ENCODE measurements at regions not wholly inside any gene's neighbourhood (a gene's known extent, or its start where the extent isn't known, plus 50 kb on each side); places are given as distances from the start of the nearest gene placed in this dataset.

GRCh38 chr12:115416869-115417268 lies 732.9 kb upstream of the TBX3 start:
- no peak for DNase-seq

DNA sequence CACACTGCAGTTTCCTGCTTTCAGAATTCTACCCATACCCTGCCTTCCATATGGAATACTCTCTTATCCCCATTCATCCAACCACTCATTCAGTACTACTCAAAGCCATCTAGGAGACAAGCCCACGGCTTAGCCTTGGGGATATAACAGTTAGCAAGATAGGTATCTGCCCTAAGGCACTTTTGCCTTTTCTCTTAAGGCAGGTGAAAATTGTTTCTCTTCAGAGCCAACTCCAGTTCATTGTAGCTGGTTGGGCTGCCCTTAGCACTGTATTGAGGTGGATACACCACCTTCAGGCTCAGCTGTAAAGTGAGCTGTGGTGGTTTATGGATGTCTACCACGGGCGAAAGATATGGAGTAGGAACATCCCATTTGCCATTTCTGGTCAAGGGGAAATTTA lies 729.7 kb upstream of the TBX3 start:
- DNase-seq = no peak

- no peak for DNase-seq
These were observed 728.9 kb upstream of the TBX3 start for GRCh38 chr12:115412831-115413230.

DNA sequence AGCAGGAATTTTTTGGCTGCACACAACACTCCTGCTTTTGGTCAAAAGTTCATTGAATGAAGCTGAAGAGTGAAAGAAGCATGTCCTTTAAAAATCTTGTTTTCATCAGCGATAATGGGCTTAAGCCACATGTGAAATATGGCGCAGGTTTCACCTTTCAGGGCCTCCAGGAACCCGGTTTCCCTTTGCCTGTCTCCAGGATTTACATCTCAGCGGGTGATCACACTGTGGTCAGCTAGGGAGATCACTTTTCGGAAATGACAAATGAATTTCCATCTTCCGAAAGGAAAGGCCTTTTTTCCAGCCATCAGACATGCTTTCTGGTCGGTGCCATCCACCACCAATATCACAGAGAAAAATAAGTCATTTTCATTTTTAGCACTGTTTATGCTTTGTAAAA lies 727.1 kb upstream of the TBX3 start:
- no peak for DNase-seq

- DNase-seq = no peak
These were observed 724.7 kb upstream of the TBX3 start for GRCh38 chr12:115408642-115409041.

- no peak for DNase-seq
These were observed 723.7 kb upstream of the TBX3 start for GRCh38 chr12:115407723-115408122.

GRCh38 chr12:115407036-115407435 lies 723.1 kb upstream of the TBX3 start:
- no peak for DNase-seq

DNA sequence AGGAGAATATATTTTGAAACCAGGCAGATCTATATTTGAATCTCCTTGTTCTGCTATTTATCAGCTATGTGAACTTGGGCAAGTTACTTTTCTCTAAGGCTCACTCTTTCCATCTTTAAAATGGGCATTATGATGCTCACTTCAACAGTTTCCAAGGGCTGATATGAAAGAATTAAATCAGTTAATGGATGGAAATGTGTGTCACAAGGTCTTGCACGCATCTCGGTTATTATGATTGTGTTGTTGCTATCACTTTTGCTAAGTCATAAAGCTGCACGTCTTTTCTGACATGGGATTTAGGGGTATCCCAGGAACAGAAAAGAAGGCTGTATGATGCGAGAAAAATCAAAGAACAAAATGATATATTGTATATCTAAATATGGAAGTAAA lies 721.5 kb upstream of the TBX3 start:
- DNase-seq = no peak

DNA sequence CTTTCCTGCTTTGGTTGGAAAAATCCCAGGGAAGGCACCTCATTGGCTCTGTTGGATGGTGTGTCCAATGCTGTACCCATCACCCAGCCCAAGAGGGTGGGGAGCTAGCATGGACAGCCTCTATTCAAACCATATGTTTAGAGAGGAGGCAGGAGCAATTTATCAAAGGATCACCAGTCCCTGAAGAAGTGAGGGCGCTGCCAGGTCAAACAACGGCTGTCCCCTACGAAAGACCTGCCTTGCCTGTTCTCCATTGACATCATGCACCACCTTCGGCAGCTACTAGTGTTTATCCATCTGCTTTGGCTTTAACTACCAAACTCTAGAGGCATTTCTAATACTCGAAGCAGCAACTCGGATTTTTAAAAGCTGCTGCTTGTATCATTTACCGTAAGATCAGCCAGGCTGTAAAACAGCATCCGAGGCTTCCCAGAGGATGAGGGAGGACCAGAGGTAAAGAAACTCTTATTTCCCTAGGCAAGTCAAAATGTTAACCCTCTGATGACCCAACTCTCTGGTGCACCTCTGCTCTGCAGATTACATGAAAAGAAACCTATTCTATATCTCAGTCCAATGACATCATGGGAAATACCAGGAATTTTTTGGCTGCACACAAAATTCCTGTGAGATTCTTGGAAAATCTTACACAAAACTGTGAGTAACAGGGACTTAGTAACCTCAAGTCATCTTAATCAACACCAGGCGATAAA lies 720.9 kb upstream of the TBX3 start:
- no peak for DNase-seq

- DNase-seq = no peak
These were observed 719.7 kb upstream of the TBX3 start for GRCh38 chr12:115403689-115404088.

- no peak for DNase-seq
These were observed 719.3 kb upstream of the TBX3 start for GRCh38 chr12:115403253-115403652.

DNA sequence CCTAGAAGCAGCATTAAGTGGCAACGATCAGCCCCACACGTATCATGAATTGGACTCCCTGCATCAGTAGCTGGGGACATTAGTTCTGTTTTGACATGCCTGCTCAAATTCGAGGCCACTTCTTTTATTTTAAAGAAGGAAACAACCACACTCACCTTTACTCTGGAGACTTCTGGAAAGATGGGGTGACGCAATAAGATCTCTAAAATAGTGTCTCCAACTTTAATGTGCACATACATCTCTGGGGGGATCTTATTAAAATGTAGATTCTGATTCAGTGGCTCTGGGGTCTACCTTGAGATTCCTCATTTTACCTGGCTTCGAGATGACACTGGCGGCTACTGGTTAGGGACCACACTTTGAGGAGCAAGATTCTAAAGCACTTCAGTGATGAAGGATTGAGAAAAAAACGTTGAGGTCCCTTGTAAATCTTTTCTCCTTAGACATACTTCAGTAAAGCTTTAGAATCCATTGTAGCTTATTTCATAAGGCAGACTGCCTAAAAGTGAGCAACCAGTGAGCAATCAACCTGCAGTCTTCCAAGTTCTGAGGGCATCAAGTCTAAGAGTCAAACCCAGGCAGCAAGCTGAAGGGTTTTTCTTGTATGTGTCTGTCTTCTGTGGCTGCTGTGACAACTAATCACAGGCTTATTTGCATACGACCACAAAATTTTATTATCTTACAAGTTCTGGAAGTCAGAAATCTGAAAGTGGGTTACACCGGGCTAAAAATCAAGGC lies 718.6 kb upstream of the TBX3 start:
- no peak for DNase-seq

GRCh38 chr12:115401761-115402160 lies 717.8 kb upstream of the TBX3 start:
- DNase-seq = no peak

DNA sequence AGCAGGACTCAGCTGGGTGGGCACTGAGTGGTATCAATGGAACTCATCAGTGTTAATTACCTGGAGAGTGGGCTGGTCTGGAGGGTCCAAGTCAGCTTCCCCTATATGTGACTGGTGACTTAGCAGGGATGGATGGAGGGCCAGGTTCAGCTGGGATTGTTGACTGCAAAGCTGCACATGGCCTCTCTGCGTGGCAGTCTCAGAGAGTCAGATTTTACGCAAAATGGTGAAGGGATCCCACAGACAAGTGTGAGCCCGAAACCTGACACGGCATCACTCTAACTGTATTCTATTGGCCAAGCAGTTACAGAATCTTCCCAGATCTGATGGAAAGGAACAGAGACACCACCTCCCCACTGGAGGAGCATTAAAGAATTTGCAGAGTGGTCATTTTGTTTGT lies 716.0 kb upstream of the TBX3 start:
- no peak for DNase-seq

DNA sequence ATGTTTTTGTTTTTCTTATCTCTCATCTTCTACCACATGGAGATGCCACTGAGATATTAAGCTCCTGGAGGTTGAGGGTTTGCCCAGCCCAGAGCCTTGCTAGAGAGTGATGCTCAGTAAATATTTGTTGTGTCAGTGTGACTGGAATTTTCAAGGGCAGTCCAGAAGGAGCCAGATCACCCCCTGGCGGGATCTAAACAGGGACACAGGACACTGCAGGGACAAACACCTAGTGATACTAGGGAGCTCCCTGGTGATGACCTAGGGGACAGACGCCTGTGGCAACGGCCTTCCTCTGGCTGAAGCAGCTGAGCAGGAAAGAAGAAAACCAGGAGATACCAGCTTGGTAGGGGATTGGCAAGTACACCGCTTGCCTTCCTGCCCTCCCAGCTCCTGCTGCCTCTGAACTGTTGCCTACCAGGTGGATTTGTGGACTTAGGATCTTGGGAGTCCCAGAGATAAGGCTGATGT lies 714.4 kb upstream of the TBX3 start:
- no peak for DNase-seq

- DNase-seq = no peak
These were observed 712.6 kb upstream of the TBX3 start for GRCh38 chr12:115396567-115396966.

- DNase-seq = no peak
These were observed 710.7 kb upstream of the TBX3 start for GRCh38 chr12:115394496-115395220.

GRCh38 chr12:115388139-115388538 lies 704.2 kb upstream of the TBX3 start:
- DNase-seq = no peak

DNA sequence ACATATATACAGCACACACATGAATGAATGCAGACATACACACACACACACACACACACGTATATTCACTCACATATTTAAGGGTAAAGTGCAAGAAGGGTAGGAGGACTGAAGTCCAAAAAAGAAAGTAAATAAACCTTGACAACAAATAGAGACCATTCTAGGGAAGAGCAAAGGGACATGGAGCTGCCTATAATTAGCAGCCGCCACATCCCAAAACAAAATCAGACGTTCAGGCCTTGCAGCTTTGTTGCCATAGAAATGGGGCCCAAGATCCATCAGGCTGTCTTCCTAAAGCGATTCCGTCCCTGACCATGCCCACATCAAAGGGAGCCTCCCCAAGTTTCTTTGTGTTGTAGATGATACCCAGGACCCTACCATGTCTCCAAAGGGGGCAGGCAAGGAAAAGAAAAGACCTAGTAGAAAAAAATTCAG lies 703.5 kb upstream of the TBX3 start:
- DNase-seq = no peak

GRCh38 chr12:115386946-115387345 lies 703.0 kb upstream of the TBX3 start:
- DNase-seq = no peak

- DNase-seq = no peak
These were observed 701.2 kb upstream of the TBX3 start for GRCh38 chr12:115385141-115385540.

GRCh38 chr12:115384391-115384790 lies 700.4 kb upstream of the TBX3 start:
- DNase-seq = no peak

GRCh38 chr12:115383668-115384067 lies 699.7 kb upstream of the TBX3 start:
- DNase-seq = no peak

GRCh38 chr12:115382681-115383080 lies 698.7 kb upstream of the TBX3 start:
- DNase-seq = no peak

Measured in KG1 (cell line).